ENCODE measurements at regions not wholly inside any gene's neighbourhood (a gene's known extent, or its start where the extent isn't known, plus 50 kb on each side); places are given as distances from the start of the nearest gene placed in this dataset.
"Not testable (repeated sequence)": the region's sequence is repeated elsewhere in the genome, so short reads cannot be mapped to it uniquely, and the experiment has no call there.

GRCh38 chr3:154926721-154927120 is 153.4 kb upstream of the MME start:
- no peak overlapping the region for H3K4me3 ChIP-seq (ENCODE audit: low read depth, low read length, poor library complexity, severe bottlenecking)
- TF ChIP-seq CTCF (IDR thresholded peaks at IDR 0.05; ENCODE audit: low read length): no peak
- no peak for TF ChIP-seq EZH2 (IDR thresholded peaks at IDR 0.05; ENCODE audit: borderline replicate concordance, low read length)
- no peak overlapping the region for H3K9ac ChIP-seq (ENCODE audit: low read length)
- H3K9me3 ChIP-seq (ENCODE audit: low read length): no peaks in the 10 kb centered on the region; the same call in 1 of the 2 replicates
- H3K4me1 ChIP-seq (ENCODE audit: insufficient read depth, low read length, severe bottlenecking): no peaks in the 10 kb centered on the region
- H3K27ac ChIP-seq (ENCODE audit: low read depth, low read length, poor library complexity, severe bottlenecking): no peak overlapping the region
- H3K27me3 ChIP-seq (ENCODE audit: insufficient read depth, low read length): no peaks in the 10 kb centered on the region
- no peaks in the 10 kb centered on the region for H4K20me1 ChIP-seq (ENCODE audit: insufficient read depth, low read length)
- H3K4me2 ChIP-seq (ENCODE audit: low read length): no peak overlapping the region
- no peaks in the 10 kb centered on the region for H3K36me3 ChIP-seq (ENCODE audit: insufficient read depth, low read length)
- H3F3A ChIP-seq (ENCODE audit: insufficient read depth, low read length): no peaks in the 10 kb centered on the region
- H2AFZ ChIP-seq (ENCODE audit: low read length): peak overlapping the region; percentile 62; the same call in 1 of the 2 replicates
- H3K9me2 ChIP-seq (ENCODE audit: low read depth, low read length): no peaks in the 10 kb centered on the region
- no peaks in the 10 kb centered on the region for H3K79me2 ChIP-seq (ENCODE audit: insufficient read depth, low read length)

DNA sequence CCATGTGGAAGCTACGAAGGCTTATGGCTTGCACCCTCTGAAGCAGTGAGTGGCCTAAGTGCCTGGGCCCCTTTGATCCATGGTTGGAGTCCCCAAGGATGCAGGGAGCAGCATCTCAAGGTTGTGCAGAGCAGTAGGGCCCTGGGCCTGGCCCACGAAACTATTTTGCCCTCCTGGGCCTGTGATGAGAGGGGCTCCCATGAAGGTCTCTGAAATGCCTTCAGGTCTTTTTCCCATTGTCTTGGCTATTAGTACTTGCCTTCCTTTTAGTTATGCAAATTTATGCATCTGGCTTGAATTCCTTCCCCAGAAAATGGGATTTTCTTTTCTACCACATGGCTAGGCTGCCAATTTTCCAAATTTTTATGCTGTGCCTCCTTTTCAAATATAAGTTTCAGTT is 158.8 kb upstream of the MME start:
- Histone ChIP-seq H3K9me2 (ENCODE audit: low read depth, low read length) (no peaks in the 10 kb centered on the region), H3K4me1 (ENCODE audit: insufficient read depth, low read length, severe bottlenecking) (no peaks in the 10 kb centered on the region), H3K4me2 (ENCODE audit: low read length) (no peak overlapping the region), H4K20me1 (ENCODE audit: insufficient read depth, low read length) (no peaks in the 10 kb centered on the region), H3K9ac (ENCODE audit: low read length) (no peak overlapping the region), H3K27me3 (ENCODE audit: insufficient read depth, low read length) (no peaks in the 10 kb centered on the region), H3K4me3 (ENCODE audit: low read depth, low read length, poor library complexity, severe bottlenecking) (no peak overlapping the region), H3K27ac (ENCODE audit: low read depth, low read length, poor library complexity, severe bottlenecking) (no peak overlapping the region), H3K36me3 (ENCODE audit: insufficient read depth, low read length) (no peaks in the 10 kb centered on the region), H3K9me3 (ENCODE audit: low read length) (peaks cover 21% of the 10 kb centered on the region), H3K79me2 (ENCODE audit: insufficient read depth, low read length) (no peaks in the 10 kb centered on the region), H3F3A (ENCODE audit: insufficient read depth, low read length) (no peaks in the 10 kb centered on the region), H2AFZ (ENCODE audit: low read length) (no peak overlapping the region)
- TF ChIP-seq CTCF (IDR thresholded peaks at IDR 0.05; ENCODE audit: low read length) (no peak), EZH2 (IDR thresholded peaks at IDR 0.05; ENCODE audit: borderline replicate concordance, low read length) (no peak)

GRCh38 chr3:154919226-154919625 is 160.9 kb upstream of the MME start:
- Histone ChIP-seq H4K20me1 (ENCODE audit: insufficient read depth, low read length) (no peaks in the 10 kb centered on the region), H3K4me3 (ENCODE audit: low read depth, low read length, poor library complexity, severe bottlenecking) (no peak overlapping the region), H3K27ac (ENCODE audit: low read depth, low read length, poor library complexity, severe bottlenecking) (no peak overlapping the region), H3F3A (ENCODE audit: insufficient read depth, low read length) (no peaks in the 10 kb centered on the region), H3K9me2 (ENCODE audit: low read depth, low read length) (no peaks in the 10 kb centered on the region), H3K36me3 (ENCODE audit: insufficient read depth, low read length) (no peaks in the 10 kb centered on the region), H3K4me2 (ENCODE audit: low read length) (no peak overlapping the region), H2AFZ (ENCODE audit: low read length) (no peak overlapping the region), H3K9me3 (ENCODE audit: low read length) (peaks cover 21% of the 10 kb centered on the region), H3K27me3 (ENCODE audit: insufficient read depth, low read length) (no peaks in the 10 kb centered on the region), H3K9ac (ENCODE audit: low read length) (no peak overlapping the region), H3K79me2 (ENCODE audit: insufficient read depth, low read length) (no peaks in the 10 kb centered on the region), H3K4me1 (ENCODE audit: insufficient read depth, low read length, severe bottlenecking) (no peaks in the 10 kb centered on the region)
- no peak for TF ChIP-seq EZH2 (IDR thresholded peaks at IDR 0.05; ENCODE audit: borderline replicate concordance, low read length)

DNA sequence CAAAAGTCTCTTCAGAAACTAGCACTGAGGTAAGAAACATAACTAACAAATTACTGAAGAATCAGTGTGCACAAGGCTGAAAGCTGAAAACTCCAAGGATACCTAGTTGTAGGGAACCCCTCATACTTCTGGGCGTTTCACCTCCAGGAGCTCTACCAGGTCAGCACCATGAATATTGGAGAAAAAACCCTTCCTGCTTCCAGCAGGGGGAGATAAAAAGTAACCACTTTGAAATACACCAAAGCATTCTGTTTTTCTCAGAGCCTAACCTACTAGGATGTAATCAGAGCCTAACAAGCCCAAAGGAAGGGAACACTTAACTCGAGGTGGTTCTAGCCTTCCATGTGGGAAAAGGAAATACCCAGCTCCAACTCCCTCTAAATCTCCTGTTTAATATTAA is 175.8 kb upstream of the MME start:
- no peaks in the 10 kb centered on the region for H3K36me3 ChIP-seq (ENCODE audit: insufficient read depth, low read length)
- no peaks in the 10 kb centered on the region for H3K79me2 ChIP-seq (ENCODE audit: insufficient read depth, low read length)
- peak overlapping the region; percentile 61 for H2AFZ ChIP-seq (ENCODE audit: low read length)
- no peaks in the 10 kb centered on the region for H3F3A ChIP-seq (ENCODE audit: insufficient read depth, low read length)
- no peak overlapping the region for H3K4me3 ChIP-seq (ENCODE audit: low read depth, low read length, poor library complexity, severe bottlenecking)
- peaks cover 13% of the 10 kb centered on the region for H3K4me1 ChIP-seq (ENCODE audit: insufficient read depth, low read length, severe bottlenecking)
- H3K27ac ChIP-seq (ENCODE audit: low read depth, low read length, poor library complexity, severe bottlenecking): peak overlapping the region; percentile 11
- no peak overlapping the region for H3K9ac ChIP-seq (ENCODE audit: low read length)
- no peaks in the 10 kb centered on the region for H3K27me3 ChIP-seq (ENCODE audit: insufficient read depth, low read length)
- peak overlapping the region; percentile 7; the same call in 1 of the 2 replicates for H3K4me2 ChIP-seq (ENCODE audit: low read length)
- no peaks in the 10 kb centered on the region for H3K9me3 ChIP-seq (ENCODE audit: low read length)
- H4K20me1 ChIP-seq (ENCODE audit: insufficient read depth, low read length): no peaks in the 10 kb centered on the region
- TF ChIP-seq CTCF (IDR thresholded peaks at IDR 0.05; ENCODE audit: low read length) (peak; percentile 90), EZH2 (IDR thresholded peaks at IDR 0.05; ENCODE audit: borderline replicate concordance, low read length) (no peak)
- no peaks in the 10 kb centered on the region for H3K9me2 ChIP-seq (ENCODE audit: low read depth, low read length)

GRCh38 chr3:154902495-154902894 is 177.6 kb upstream of the MME start:
- H2AFZ ChIP-seq (ENCODE audit: low read length); H3K9me3 ChIP-seq (ENCODE audit: low read length); H3K4me3 ChIP-seq (ENCODE audit: low read depth, low read length, poor library complexity, severe bottlenecking); H3K9me2 ChIP-seq (ENCODE audit: low read depth, low read length); H4K20me1 ChIP-seq (ENCODE audit: insufficient read depth, low read length); H3K27ac ChIP-seq (ENCODE audit: low read depth, low read length, poor library complexity, severe bottlenecking); H3F3A ChIP-seq (ENCODE audit: insufficient read depth, low read length); H3K79me2 ChIP-seq (ENCODE audit: insufficient read depth, low read length); H3K9ac ChIP-seq (ENCODE audit: low read length); H3K36me3 ChIP-seq (ENCODE audit: insufficient read depth, low read length); H3K4me2 ChIP-seq (ENCODE audit: low read length); H3K27me3 ChIP-seq (ENCODE audit: insufficient read depth, low read length): not testable (repeated sequence)
- peaks cover 13% of the 10 kb centered on the region for H3K4me1 ChIP-seq (ENCODE audit: insufficient read depth, low read length, severe bottlenecking)

Measured in OCI-LY1 (cell line).